Panc1 (cell line): ENCODE measurements at regions not wholly inside any gene's neighbourhood (a gene's known extent, or its start where the extent isn't known, plus 50 kb on each side); places are given as distances from the start of the nearest gene placed in this dataset.

Experiments used
- ATAC-seq: fragments of 200-7000 bp; cut with Tn5 transposase; 2 replicates; pipeline ENCODE4 v1.9.1; 2020; ENCODE audit warnings: mild to moderate bottlenecking, moderate library complexity
- BruUV-seq: library from RNA; stranded (reverse); fragments of 400-500 nt; replicated peaks from 2 replicates; lab custom pipeline; 2021; lab: Mats Ljungman, UMichigan
- CTCF ChIA-PET: fragments of 300-600 bp; sonication (Branson Sonifier 250); formaldehyde crosslinking; loops from one replicate; lab custom pipeline; 2022; ENCODE audit warnings: antibody characterized with exemption; lab: Charles Lee
- POLR2A ChIA-PET: fragments of 300-600 bp; sonication (Branson Sonifier 250); formaldehyde crosslinking; loops from one replicate; lab custom pipeline; 2022; ENCODE audit warnings: antibody characterized with exemption; lab: Charles Lee
- DNase-seq: peaks from one replicate; pipeline ENCODE4 v3.0.0-alpha.2; 2010; ENCODE audit warnings: low read depth, low spot score
- H3K27ac ChIP-seq: 2 replicates; pipeline ENCODE4 v1.5.1; 2011; ENCODE audit warnings: mild to moderate bottlenecking, low read length, inconsistent platforms
- H3K27me3 ChIP-seq: fragments of 200-500 bp; sonication (Bioruptor generic); 2 replicates; pipeline ENCODE4 v1.6.0; 2014; ENCODE audit warnings: low read length, inconsistent platforms; ENCODE audit not compliant: control insufficient read depth, insufficient read depth
- H3K36me3 ChIP-seq: fragments of 200-500 bp; sonication (Bioruptor generic); 2 replicates; pipeline ENCODE4 v1.5.1; 2014; ENCODE audit warnings: inconsistent platforms, mild to moderate bottlenecking, low read length, moderate library complexity; ENCODE audit not compliant: control insufficient read depth, insufficient read depth
- H3K4me1 ChIP-seq: 2 replicates; pipeline ENCODE4 v1.5.1; 2011; ENCODE audit warnings: inconsistent platforms, mild to moderate bottlenecking, low read length, moderate library complexity; ENCODE audit not compliant: control insufficient read depth, insufficient read depth
- H3K4me3 ChIP-seq, 2 experiments: 2 replicates each; pipeline ENCODE4 v1.5.1; 2011 to 2012; ENCODE audit warnings: low read depth in 2 of 2, low read length in 2 of 2, mild to moderate bottlenecking in 2 of 2, inconsistent platforms in 1 of 2, moderate library complexity in 1 of 2
- H3K9me3 ChIP-seq: fragments of 200-500 bp; sonication (Bioruptor generic); 2 replicates; pipeline ENCODE4 v1.5.1; 2014; ENCODE audit warnings: low read depth, mild to moderate bottlenecking, inconsistent platforms, low read length, moderate library complexity; ENCODE audit not compliant: control insufficient read depth, insufficient read depth
- CTCF ChIP-seq: fragments of 450-650 bp; IDR thresholded peaks from 2 replicates; pipeline ENCODE4 v1.5.1; 2017; ENCODE audit warnings: mild to moderate bottlenecking
- POLR2AphosphoS5 ChIP-seq: IDR thresholded peaks from 2 replicates; pipeline ENCODE4 v1.6.1; 2012; ENCODE audit warnings: mild to moderate bottlenecking, low read depth, low read length, moderate library complexity
- REST ChIP-seq, 2 experiments: IDR thresholded peaks; 2 replicates each; pipeline ENCODE4 v1.6.1; 2011 to 2012; ENCODE audit warnings: low read depth in 2 of 2, control low read depth in 1 of 2, low read length in 1 of 2, mild to moderate bottlenecking in 1 of 2, moderate library complexity in 1 of 2; ENCODE audit not compliant: insufficient read depth in 1 of 2
- SIN3A ChIP-seq: IDR thresholded peaks from 2 replicates; pipeline ENCODE4 v1.6.1; 2012; ENCODE audit warnings: low read depth, mild to moderate bottlenecking, low read length, moderate library complexity, borderline replicate concordance; ENCODE audit not compliant: insufficient read depth
- TCF7L2 ChIP-seq: IDR thresholded peaks from 2 replicates; pipeline ENCODE4 v1.6.1; 2011; ENCODE audit warnings: mild to moderate bottlenecking, low read depth, low read length, inconsistent platforms
- in situ Hi-C: cut with HindIII; loops from 2 replicates; pipeline ENCODE4 v1.10.0; 2016; ENCODE audit warnings: low sequenced_read_pairs, low pct_unique_long_range_greater_than_20kb
- intact Hi-C: fragments of 100-400 bp; cut with micrococcal nuclease; formaldehyde crosslinking; loops from one replicate; pipeline ENCODE4 v1.10.0; 2022; ENCODE audit not compliant: unreplicated experiment

DNA sequence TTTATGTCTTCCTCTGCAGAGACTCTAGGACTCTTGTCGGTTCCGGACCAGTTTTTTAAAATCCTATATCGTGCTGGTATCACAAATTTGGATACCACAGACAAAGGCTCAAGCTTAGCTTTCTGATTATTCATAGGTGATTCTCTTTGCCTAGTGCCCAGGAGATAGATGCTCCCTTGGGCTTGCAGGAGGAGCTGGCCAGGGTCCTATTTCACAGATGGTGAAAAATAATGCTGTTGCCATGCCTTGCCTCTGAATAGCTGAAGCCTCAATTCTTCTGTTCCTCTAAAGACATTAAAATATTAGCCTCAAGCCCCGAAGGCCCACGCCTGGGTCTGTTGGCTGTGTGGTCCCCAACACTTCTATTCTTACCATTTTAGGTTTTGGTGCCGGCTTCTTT, 123.9 kb upstream of the BACH2 start:
- TF ChIP-seq TCF7L2 (no peak), REST (IDR thresholded peaks at IDR 0.05; ENCODE audit: insufficient read depth in 1 of 2, low read depth in 2 of 2, low read length in 1 of 2) (peak; percentile 22 to 30; a peak in 1 of 4 replicates), SIN3A (no peak)
- POLR2A ChIA-PET, result no interaction called here

DNA sequence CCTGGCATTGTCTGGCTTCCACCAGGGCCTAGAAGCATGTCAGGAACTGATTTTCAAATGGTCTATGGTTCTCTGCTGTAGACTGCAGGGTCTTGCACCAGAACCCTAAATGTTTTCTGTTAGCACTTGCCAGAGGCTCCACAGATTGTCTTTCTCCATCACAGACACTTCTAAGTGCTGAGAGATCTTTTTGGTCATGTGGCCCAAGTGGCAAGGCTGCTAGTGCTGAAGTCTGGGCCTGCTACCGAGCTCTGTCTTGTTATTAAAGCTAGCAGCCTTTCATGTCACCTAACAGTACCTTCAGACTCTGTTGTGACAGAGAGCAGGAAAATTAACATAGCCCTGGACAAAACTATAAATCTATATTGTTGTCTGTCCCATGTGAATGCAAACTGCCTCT, 120.7 kb upstream of the BACH2 start:
- ChIA-PET CTCF (interaction anchor here (0.7 kb wide), 1 partner anchor 12 kb away, joined by 3 read pairs; no protein-coding TSS in a partner anchor), POLR2A (no interaction called here)
- DNase-seq (no peak), ATAC-seq (no peak)
- no TSS peak for BruUV-seq
- Histone ChIP-seq H3K27me3 (no peaks in the 10 kb centered on the region), H3K27ac (no peak overlapping the region), H3K36me3 (no peaks in the 10 kb centered on the region), H3K4me1 (no peaks in the 10 kb centered on the region), H3K9me3 (no peaks in the 10 kb centered on the region), H3K4me3 (no peak overlapping the region)
- TF ChIP-seq REST (IDR thresholded peaks at IDR 0.05; ENCODE audit: insufficient read depth in 1 of 2, low read depth in 2 of 2, low read length in 1 of 2), result no peak
- no peak for TF ChIP-seq SIN3A
- TF ChIP-seq CTCF, result no peak
- TF ChIP-seq TCF7L2, result no peak
- TF ChIP-seq POLR2AphosphoS5, result no peak
- in situ Hi-C loops, result no loop called here
- intact Hi-C loops, result no loop called here

More for the DNA sequence above, 123.9 kb upstream of the BACH2 start:
- ATAC-seq (no peak), DNase-seq (no peak)
- H3K4me3 ChIP-seq, result no peak overlapping the region
- H3K27me3 ChIP-seq, result no peaks in the 10 kb centered on the region
- no peaks in the 10 kb centered on the region; the same call in 1 of the 2 replicates for H3K4me1 ChIP-seq
- in situ Hi-C loops, result no loop called here
- no peak overlapping the region for H3K27ac ChIP-seq
- no TSS peak for BruUV-seq
- intact Hi-C loops, result no loop called here
- H3K9me3 ChIP-seq, result no peaks in the 10 kb centered on the region
- CTCF ChIA-PET, result no interaction called here
- no peaks in the 10 kb centered on the region for H3K36me3 ChIP-seq
